Suprapubic skin (tissue), 4 donors: ENCODE measurements at regions not wholly inside any gene's neighbourhood (a gene's known extent, or its start where the extent isn't known, plus 50 kb on each side); places are given as distances from the start of the nearest gene placed in this dataset.

Experiments
- POLR2A ChIP-seq, 2 donors: fragments of 450-650 bp; IDR thresholded peaks; one replicate each; pipeline ENCODE4 v1.6.1; 2017; ENCODE audit warnings: antibody characterized with exemption in 2 of 2, mild to moderate bottlenecking in 2 of 2, moderate library complexity in 2 of 2
- POLR2AphosphoS5 ChIP-seq, 3 donors: sonication (generic); formaldehyde crosslinking; IDR thresholded peaks; one replicate each; pipeline ENCODE4 v1.6.1; 2017; ENCODE audit warnings: antibody characterized with exemption in 3 of 3
- TF ChIP-seq, protein P1 (sequence below), 2 donors: fragments of 200-600 bp in 1 of 2; fragments of 450-650 bp in 1 of 2; sonication (generic) in 1 of 2; IDR thresholded peaks; one replicate each; pipeline ENCODE4 v1.5.1; 2016 to 2019; ENCODE audit warnings: antibody characterized with exemption in 2 of 2, mild to moderate bottlenecking in 1 of 2, moderate library complexity in 1 of 2

DNA sequence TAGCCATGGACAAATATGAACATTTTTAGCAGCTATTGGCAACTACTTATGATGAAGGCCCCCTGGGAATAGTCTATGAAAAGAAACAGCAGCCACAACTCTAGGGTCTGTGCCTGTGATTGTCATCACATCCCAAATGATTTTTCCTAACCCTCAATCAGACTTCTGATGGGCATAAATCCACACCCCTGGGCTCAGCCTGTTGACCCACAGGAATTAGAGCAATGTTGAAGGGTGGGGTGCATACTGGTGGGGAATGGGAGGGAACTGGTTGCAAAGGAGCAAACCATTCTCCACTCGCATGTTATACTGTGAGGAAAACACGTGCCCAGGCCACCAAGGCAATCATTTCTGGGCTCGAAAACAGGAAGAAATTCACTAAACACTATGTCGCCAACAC, 106.5 kb upstream of the CTNNB1 start:
- no peak for TF ChIP-seq POLR2A (IDR thresholded peaks at IDR 0.05)
- TF ChIP-seq, protein P1, sequence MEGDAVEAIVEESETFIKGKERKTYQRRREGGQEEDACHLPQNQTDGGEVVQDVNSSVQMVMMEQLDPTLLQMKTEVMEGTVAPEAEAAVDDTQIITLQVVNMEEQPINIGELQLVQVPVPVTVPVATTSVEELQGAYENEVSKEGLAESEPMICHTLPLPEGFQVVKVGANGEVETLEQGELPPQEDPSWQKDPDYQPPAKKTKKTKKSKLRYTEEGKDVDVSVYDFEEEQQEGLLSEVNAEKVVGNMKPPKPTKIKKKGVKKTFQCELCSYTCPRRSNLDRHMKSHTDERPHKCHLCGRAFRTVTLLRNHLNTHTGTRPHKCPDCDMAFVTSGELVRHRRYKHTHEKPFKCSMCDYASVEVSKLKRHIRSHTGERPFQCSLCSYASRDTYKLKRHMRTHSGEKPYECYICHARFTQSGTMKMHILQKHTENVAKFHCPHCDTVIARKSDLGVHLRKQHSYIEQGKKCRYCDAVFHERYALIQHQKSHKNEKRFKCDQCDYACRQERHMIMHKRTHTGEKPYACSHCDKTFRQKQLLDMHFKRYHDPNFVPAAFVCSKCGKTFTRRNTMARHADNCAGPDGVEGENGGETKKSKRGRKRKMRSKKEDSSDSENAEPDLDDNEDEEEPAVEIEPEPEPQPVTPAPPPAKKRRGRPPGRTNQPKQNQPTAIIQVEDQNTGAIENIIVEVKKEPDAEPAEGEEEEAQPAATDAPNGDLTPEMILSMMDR (IDR thresholded peaks at IDR 0.05): no peak
- no peak for TF ChIP-seq POLR2AphosphoS5 (IDR thresholded peaks at IDR 0.05)
